ENCODE measurements at regions not wholly inside any gene's neighbourhood (a gene's known extent, or its start where the extent isn't known, plus 50 kb on each side); places are given as distances from the start of the nearest gene placed in this dataset.

- TF ChIP-seq, protein P1, sequence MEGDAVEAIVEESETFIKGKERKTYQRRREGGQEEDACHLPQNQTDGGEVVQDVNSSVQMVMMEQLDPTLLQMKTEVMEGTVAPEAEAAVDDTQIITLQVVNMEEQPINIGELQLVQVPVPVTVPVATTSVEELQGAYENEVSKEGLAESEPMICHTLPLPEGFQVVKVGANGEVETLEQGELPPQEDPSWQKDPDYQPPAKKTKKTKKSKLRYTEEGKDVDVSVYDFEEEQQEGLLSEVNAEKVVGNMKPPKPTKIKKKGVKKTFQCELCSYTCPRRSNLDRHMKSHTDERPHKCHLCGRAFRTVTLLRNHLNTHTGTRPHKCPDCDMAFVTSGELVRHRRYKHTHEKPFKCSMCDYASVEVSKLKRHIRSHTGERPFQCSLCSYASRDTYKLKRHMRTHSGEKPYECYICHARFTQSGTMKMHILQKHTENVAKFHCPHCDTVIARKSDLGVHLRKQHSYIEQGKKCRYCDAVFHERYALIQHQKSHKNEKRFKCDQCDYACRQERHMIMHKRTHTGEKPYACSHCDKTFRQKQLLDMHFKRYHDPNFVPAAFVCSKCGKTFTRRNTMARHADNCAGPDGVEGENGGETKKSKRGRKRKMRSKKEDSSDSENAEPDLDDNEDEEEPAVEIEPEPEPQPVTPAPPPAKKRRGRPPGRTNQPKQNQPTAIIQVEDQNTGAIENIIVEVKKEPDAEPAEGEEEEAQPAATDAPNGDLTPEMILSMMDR (IDR thresholded peaks at IDR 0.05) = no peak
- no peak for TF ChIP-seq POLR2A (IDR thresholded peaks at IDR 0.05)
- WGBS (ENCODE audit: insufficient coverage, low coverage, low lambda C conversion rate, missing lambda C conversion rate) = 87% methylated on average over 3 of the region's 3 CpGs
- H3K27ac ChIP-seq = peak overlapping the region in 2 of 3 donors; percentile 11 to 29
- H3K9me3 ChIP-seq = no peaks in the 10 kb centered on the region
- DNase-seq = no peak
- H3K4me1 ChIP-seq = peaks cover 0 to 16% (median 6%) of the 10 kb centered on the region in 4 donors
- intact Hi-C loops (cut with DNase I) = no loop called here
- H3K27me3 ChIP-seq = no peaks in the 10 kb centered on the region
- ATAC-seq = no peak
- H3K4me3 ChIP-seq = no peak overlapping the region
- no peaks in the 10 kb centered on the region for H3K36me3 ChIP-seq
Observed at GRCh38 chr2:62595474-62595873, 89.5 kb upstream of the TMEM17 start.

DNA sequence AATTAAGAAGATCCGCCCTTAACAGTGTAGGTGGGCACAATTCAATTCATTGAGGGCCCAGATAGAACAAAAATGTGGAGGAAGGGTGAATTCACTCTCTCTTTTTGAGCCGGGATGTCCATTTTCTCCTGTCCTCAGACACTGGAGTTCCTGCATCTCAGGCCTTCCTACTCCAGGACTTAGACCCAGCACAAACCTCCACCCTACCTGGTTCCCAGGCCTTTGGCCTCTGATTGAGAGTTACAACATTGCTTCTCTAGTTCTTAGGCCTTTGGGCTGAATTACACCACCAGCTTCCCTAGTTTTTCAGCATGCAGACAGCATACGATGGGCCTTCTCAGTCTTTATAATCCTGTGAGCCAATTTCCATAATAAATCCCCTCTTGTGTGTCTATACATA, 87.8 kb upstream of the TMEM17 start:
- peak; percentile 67 to 93 (median 79) for ATAC-seq

GRCh38 chr2:62591491-62591890, 85.5 kb upstream of the TMEM17 start:
- intact Hi-C loops (cut with DNase I) = no loop called here
- Histone ChIP-seq H3K36me3 (no peaks in the 10 kb centered on the region), H3K27me3 (no peaks in the 10 kb centered on the region), H3K4me1 (peaks cover 0 to 12% (median 4%) of the 10 kb centered on the region in 4 donors), H3K4me3 (no peak overlapping the region), H3K9me3 (no peaks in the 10 kb centered on the region), H3K27ac (no peak overlapping the region)
- no peak for TF ChIP-seq POLR2A (IDR thresholded peaks at IDR 0.05)
- TF ChIP-seq, protein P1 (IDR thresholded peaks at IDR 0.05) = no peak
- 45% methylated on average over 1 of the region's 1 CpG for WGBS (ENCODE audit: insufficient coverage, low coverage, low lambda C conversion rate, missing lambda C conversion rate)
- DNase-seq (no peak), ATAC-seq (no peak)

More for the DNA sequence above, 87.8 kb upstream of the TMEM17 start:
- Histone ChIP-seq H3K9me3 (no peaks in the 10 kb centered on the region), H3K4me1 (peaks cover 0 to 16% (median 6%) of the 10 kb centered on the region in 4 donors), H3K27ac (peak overlapping the region in 1 of 3 donors; percentile 60), H3K27me3 (no peaks in the 10 kb centered on the region), H3K4me3 (no peak overlapping the region), H3K36me3 (no peaks in the 10 kb centered on the region)
- peak in 1 of 3 donors; percentile 61 for DNase-seq
- TF ChIP-seq, protein P1 (IDR thresholded peaks at IDR 0.05) = no peak
- TF ChIP-seq POLR2A (IDR thresholded peaks at IDR 0.05) = no peak
- 57% methylated on average over 2 of the region's 3 CpGs for WGBS (ENCODE audit: insufficient coverage, low coverage, low lambda C conversion rate, missing lambda C conversion rate)
- intact Hi-C loops (cut with DNase I) = no loop called here

DNA sequence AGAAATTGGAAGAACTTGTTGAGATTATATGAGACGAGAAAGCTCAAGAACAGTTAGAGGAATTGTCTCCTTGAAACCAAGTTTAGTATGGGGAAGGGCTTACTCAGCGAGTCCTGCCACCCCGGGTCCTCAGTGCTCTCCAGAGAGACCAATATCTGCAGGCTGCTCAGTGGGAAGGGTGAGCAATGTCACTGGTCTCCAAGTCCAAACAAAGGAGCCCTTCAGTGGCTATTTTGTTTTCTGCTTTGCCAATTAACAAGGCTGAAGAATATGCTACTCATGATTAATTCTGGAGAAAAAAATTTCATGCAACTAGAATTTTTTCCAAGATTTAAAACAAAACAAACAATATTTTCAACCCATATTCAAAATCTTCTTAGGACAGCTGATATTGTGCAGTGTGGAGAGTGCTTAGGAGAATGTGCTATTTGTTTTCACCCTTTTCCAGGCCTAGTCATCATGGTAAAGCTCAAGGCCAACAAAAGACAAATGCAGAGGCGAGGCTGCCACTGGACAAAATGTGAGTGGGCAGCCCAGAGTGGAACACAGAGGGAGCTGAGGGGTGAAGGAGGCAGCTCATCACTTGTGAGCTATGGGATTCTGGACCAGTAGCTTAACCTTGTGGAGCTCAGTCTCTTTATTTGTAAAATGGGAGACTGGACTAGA, 83.8 kb upstream of the TMEM17 start:
- ATAC-seq (no peak), DNase-seq (no peak)
- 85% methylated on average over 3 of the region's 4 CpGs for WGBS (ENCODE audit: insufficient coverage, low coverage, low lambda C conversion rate, missing lambda C conversion rate)
- no peaks in the 10 kb centered on the region for H3K27me3 ChIP-seq
- TF ChIP-seq POLR2A (IDR thresholded peaks at IDR 0.05) = no peak
- TF ChIP-seq, protein P1 (IDR thresholded peaks at IDR 0.05) = no peak
- no peak overlapping the region for H3K4me3 ChIP-seq
- no peaks in the 10 kb centered on the region for H3K9me3 ChIP-seq
- H3K36me3 ChIP-seq = no peaks in the 10 kb centered on the region
- intact Hi-C loops (cut with DNase I) = no loop called here
- H3K4me1 ChIP-seq = peaks cover 0 to 10% (median 0%) of the 10 kb centered on the region in 4 donors
- H3K27ac ChIP-seq = no peak overlapping the region
